Right atrium auricular region (tissue), 2 donors: ENCODE measurements at regions not wholly inside any gene's neighbourhood (a gene's known extent, or its start where the extent isn't known, plus 50 kb on each side); places are given as distances from the start of the nearest gene placed in this dataset.
"Not testable (repeated sequence)": the region's sequence is repeated elsewhere in the genome, so short reads cannot be mapped to it uniquely, and the experiment has no call there.

ENCODE experiments used
- DNase-seq: peaks from one replicate; pipeline ENCODE4 v3.0.0-alpha.2; 2019; ENCODE audit warnings: low spot score
- H3K27ac ChIP-seq, 2 donors: fragments of 200-600 bp; sonication (generic); 1 replicate in 1 of 2; 2 replicates in 1 of 2; pipeline ENCODE4 v1.5.1; 2016 to 2019
- H3K27me3 ChIP-seq, 2 donors: fragments of 200-600 bp; sonication (generic); one replicate each; pipeline versions ENCODE4 v1.5.1 to v1.6.0; 2017 to 2019
- H3K36me3 ChIP-seq: fragments of 200-600 bp; sonication (generic); one replicate; pipeline ENCODE4 v1.5.1; 2016
- H3K4me1 ChIP-seq, 2 donors: fragments of 200-600 bp; sonication (generic); one replicate each; pipeline versions ENCODE4 v1.5.1 to v1.6.0; 2017 to 2019
- H3K4me3 ChIP-seq, 2 donors: fragments of 200-600 bp; sonication (generic); 1 replicate in 1 of 2; 2 replicates in 1 of 2; pipeline ENCODE4 v1.5.1; 2017 to 2019; ENCODE audit warnings: mild to moderate bottlenecking in 1 of 2, moderate library complexity in 1 of 2
- H3K9me3 ChIP-seq, 2 donors: fragments of 200-600 bp; sonication (generic); one replicate each; pipeline ENCODE4 v1.5.1; 2019
- TF ChIP-seq, protein P1 (sequence below), 2 donors: fragments of 200-600 bp; sonication (generic); IDR thresholded peaks; one replicate each; pipeline ENCODE4 v1.5.1; 2019; ENCODE audit warnings: antibody characterized with exemption in 2 of 2

DNA sequence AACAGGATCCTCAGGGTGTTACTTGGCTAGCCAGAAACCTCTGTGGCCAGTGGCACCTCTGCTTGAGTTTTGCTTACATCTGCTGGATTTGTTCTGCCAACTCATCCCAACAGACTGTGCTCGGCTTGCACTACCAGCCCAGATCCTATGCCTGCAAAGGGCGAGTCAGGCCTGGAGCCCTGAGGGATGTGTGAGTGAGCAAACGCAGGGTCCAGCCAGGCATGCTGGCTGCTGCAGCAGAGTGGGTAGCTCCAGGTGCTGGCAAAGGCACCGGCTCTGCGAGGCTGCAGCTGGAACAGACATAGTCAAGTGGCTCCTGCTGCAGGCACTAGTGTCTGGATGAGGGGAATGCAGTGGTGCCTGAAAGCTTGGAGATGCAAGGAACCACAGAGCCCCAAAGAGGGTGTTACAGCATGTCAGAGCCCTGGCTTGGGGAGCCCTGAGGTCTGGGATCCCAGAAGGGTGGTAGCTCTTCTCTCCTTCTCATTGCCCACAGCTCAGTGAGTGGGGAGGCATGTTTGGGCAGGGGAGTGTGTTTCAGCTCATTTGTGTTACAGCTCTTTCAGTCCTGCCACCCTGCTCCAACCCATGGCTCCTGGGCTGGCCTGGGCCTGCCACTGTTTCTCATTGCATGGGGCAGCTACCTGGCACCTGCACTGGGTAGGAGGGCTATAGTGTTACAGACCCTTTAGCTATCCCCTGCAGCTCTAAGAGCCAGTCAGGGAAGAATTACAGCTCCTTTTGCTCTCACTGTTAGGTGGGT is 332.6 kb downstream of the TAF11L14 start:
- TF ChIP-seq, protein P1, sequence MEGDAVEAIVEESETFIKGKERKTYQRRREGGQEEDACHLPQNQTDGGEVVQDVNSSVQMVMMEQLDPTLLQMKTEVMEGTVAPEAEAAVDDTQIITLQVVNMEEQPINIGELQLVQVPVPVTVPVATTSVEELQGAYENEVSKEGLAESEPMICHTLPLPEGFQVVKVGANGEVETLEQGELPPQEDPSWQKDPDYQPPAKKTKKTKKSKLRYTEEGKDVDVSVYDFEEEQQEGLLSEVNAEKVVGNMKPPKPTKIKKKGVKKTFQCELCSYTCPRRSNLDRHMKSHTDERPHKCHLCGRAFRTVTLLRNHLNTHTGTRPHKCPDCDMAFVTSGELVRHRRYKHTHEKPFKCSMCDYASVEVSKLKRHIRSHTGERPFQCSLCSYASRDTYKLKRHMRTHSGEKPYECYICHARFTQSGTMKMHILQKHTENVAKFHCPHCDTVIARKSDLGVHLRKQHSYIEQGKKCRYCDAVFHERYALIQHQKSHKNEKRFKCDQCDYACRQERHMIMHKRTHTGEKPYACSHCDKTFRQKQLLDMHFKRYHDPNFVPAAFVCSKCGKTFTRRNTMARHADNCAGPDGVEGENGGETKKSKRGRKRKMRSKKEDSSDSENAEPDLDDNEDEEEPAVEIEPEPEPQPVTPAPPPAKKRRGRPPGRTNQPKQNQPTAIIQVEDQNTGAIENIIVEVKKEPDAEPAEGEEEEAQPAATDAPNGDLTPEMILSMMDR (IDR thresholded peaks at IDR 0.05): no peak
- no peaks in the 10 kb centered on the region for H3K27me3 ChIP-seq
- H3K4me3 ChIP-seq: no peak overlapping the region

DNA sequence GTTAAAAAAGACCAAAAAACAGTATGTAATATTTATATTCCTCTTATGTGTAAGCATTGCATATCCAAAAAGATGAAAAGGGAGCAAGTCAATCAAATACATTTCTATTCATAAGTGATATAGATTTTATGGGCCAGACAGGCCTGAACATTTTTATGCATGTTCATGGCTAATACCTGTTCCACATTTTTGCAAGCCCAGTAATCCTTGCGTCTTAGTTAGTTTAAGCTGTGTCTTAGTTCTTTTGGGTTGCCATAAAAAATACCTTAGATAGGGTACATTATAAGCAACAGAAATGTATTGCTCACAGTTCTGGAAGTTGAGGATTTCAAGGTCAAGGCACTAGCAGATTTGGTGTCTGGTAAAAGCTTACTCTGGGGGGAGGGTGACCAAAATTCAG is 342.1 kb downstream of the TAF11L14 start:
- no peak for DNase-seq
- H3K36me3 ChIP-seq: no peaks in the 10 kb centered on the region
- no peaks in the 10 kb centered on the region for H3K4me1 ChIP-seq
- no peaks in the 10 kb centered on the region for H3K27me3 ChIP-seq
- H3K27ac ChIP-seq: no peak overlapping the region
- no peak overlapping the region for H3K4me3 ChIP-seq
- H3K9me3 ChIP-seq: no peaks in the 10 kb centered on the region
- TF ChIP-seq, protein P1 (IDR thresholded peaks at IDR 0.05): no peak

More for the DNA sequence above, 332.6 kb downstream of the TAF11L14 start:
- DNase-seq: no peak
- no peaks in the 10 kb centered on the region for H3K36me3 ChIP-seq
- no peaks in the 10 kb centered on the region for H3K4me1 ChIP-seq
- no peaks in the 10 kb centered on the region for H3K9me3 ChIP-seq
- no peak overlapping the region for H3K27ac ChIP-seq

DNA sequence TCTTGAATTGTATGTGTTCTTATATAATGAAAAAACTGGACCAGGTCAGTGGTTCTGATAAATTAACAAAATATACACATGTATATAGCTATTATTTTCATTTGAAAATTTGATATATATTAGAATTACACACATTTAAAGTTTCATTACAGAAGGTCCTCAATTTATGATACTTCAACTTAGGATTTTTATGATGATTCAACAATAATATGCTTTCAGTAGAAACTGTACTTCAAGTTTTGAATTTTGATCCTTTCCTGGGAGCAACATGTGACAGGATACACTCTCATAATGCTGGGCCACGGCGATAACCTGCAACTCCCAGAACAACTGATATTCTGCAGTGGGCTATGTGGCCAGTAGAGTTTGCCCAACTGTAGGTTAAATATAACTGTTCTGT is 344.7 kb downstream of the TAF11L14 start:
- DNase-seq: no peak
- no peak overlapping the region for H3K27ac ChIP-seq
- H3K27me3 ChIP-seq: no peaks in the 10 kb centered on the region
- no peaks in the 10 kb centered on the region for H3K4me1 ChIP-seq
- no peaks in the 10 kb centered on the region for H3K9me3 ChIP-seq
- TF ChIP-seq, protein P1 (IDR thresholded peaks at IDR 0.05): no peak
- no peaks in the 10 kb centered on the region for H3K36me3 ChIP-seq
- H3K4me3 ChIP-seq: no peak overlapping the region

DNA sequence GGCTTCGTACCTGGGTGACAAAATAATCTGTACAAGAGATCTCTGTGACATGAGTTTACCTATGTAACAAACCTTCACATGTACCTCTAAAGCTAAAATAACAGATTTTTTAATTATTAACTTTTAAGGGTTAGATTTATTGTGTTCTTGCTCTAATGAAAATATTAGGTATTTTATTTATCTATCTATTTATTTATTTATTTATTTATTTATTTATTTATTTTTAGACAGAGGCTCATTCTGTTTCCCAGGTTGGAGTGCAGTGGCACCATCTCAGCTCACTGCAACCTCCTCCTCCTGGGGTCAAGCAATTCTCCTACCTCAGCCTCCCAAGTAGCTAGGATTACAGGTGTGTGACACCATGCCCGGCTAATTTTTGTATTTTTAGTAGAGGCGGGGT is 348.4 kb downstream of the TAF11L14 start:
- H3K36me3 ChIP-seq, H3K27me3 ChIP-seq, H3K4me1 ChIP-seq, H3K4me3 ChIP-seq, DNase-seq, H3K27ac ChIP-seq, H3K9me3 ChIP-seq: not testable (repeated sequence)

DNA sequence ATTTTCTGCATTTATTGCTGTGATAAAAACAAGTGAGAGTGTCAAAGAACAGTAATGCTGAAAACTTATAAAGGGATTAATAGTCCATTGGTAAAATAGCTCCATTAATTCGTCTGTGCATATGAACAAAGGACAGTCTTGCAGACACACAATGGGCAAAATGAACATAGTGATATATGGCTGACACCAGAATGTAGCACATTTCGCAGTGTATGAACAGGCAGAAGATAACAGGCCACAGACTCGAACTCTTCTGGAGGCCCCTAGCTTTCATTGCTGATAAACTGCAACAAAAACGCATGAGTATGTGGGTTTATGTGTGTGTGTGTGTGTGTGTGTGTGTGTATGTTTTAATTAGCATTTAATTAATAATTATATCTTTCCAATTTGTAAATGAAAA is 354.8 kb downstream of the TAF11L14 start:
- no peaks in the 10 kb centered on the region for H3K9me3 ChIP-seq
- H3K27me3 ChIP-seq: no peaks in the 10 kb centered on the region
- H3K4me3 ChIP-seq: no peak overlapping the region
- no peak for DNase-seq
- TF ChIP-seq, protein P1 (IDR thresholded peaks at IDR 0.05): no peak
- no peak overlapping the region for H3K27ac ChIP-seq
- no peaks in the 10 kb centered on the region for H3K4me1 ChIP-seq
- H3K36me3 ChIP-seq: no peaks in the 10 kb centered on the region

DNA sequence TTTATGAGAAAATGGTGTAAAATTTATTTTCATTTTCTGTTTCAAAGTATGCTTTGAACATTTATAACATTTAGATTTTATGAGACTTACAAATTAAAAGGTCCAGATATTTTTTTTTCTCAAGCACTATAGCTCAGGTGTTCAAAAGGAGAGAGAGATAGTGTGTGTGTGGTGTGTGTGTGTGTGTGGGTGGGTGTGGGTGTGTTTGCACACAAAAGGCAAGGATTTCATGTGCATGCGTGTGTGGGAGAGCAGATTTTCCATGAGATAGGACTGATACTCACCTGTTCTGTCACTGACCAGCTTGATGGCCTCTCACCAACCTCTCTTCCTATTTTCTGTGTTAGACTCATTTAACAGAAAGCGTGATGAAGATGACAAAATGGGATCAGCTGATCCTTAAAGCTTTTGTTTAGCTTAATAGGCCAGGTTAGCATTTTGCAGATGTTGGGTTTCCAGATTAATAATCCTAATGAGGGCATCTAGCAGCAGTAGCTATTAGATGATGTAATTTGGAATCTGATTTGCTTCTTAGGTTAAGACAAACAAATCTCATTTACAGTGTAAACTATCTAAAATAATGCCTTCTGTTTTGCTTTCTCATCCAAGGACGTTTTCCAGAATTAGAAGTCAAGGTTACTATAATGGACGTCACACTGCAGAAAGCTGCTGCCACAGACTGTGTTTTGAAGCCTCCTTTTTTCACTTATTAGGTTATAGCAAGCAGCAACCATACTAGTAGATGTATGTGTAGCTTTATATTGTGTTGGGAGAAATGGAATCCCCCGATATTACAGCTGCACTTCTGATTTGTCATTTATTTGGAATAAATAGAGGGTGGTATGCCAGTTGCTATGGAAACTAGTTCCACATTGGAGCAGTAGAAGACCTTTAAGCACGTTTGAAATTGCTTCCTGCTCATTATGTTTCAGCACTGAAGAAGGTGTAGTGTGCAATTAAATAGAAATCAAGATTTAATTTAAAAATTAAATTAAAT is 355.6 kb downstream of the TAF11L14 start:
- TF ChIP-seq, protein P1 (IDR thresholded peaks at IDR 0.05): no peak
- Histone ChIP-seq H3K36me3 (no peaks in the 10 kb centered on the region), H3K9me3 (no peaks in the 10 kb centered on the region), H3K27me3 (no peaks in the 10 kb centered on the region), H3K4me3 (no peak overlapping the region), H3K4me1 (no peaks in the 10 kb centered on the region), H3K27ac (no peak overlapping the region)
- no peak for DNase-seq
